Peyer's patch (tissue), 4 donors: ENCODE measurements at regions not wholly inside any gene's neighbourhood (a gene's known extent, or its start where the extent isn't known, plus 50 kb on each side); places are given as distances from the start of the nearest gene placed in this dataset.

ENCODE experiments used
- CTCF ChIP-seq, 6 experiments: fragments of 450-650 bp in 4 of 6; fragments of 200-600 bp in 2 of 6; sonication (generic) in 1 of 6; IDR thresholded peaks; one replicate each; pipeline ENCODE4 v1.5.1; 2017 to 2019; ENCODE audit warnings: antibody characterized with exemption in 6 of 6, mild to moderate bottlenecking in 3 of 6, moderate library complexity in 1 of 6
- POLR2A ChIP-seq, 2 donors: fragments of 450-650 bp; IDR thresholded peaks; one replicate each; pipeline ENCODE4 v1.5.1; 2017; ENCODE audit warnings: antibody characterized with exemption in 2 of 2, mild to moderate bottlenecking in 2 of 2, moderate library complexity in 2 of 2

- TF ChIP-seq POLR2A (IDR thresholded peaks at IDR 0.05): no peak
- no peak for TF ChIP-seq CTCF (IDR thresholded peaks at IDR 0.05)
These were observed 497.0 kb upstream of the FSIP2 start for GRCh38 chr2:185241556-185241955.
